WERI-Rb-1 (cell line): ENCODE measurements at regions not wholly inside any gene's neighbourhood (a gene's known extent, or its start where the extent isn't known, plus 50 kb on each side); places are given as distances from the start of the nearest gene placed in this dataset.

Experiments
- DNase-seq: peaks from one replicate; pipeline ENCODE4 v3.0.0-alpha.2; 2020
- H3K27ac ChIP-seq: fragments of 250-450 bp; sonication (Bioruptor Pico); 2 replicates; pipeline ENCODE4 v1.5.1; 2020; ENCODE audit warnings: mild to moderate bottlenecking, moderate library complexity
- H3K27me3 ChIP-seq: fragments of 250-450 bp; sonication (Bioruptor Pico); 2 replicates; pipeline ENCODE4 v1.5.1; 2021; ENCODE audit warnings: mild to moderate bottlenecking, low read depth, moderate library complexity; ENCODE audit not compliant: insufficient read depth, severe bottlenecking
- H3K36me3 ChIP-seq: fragments of 250-450 bp; sonication (Bioruptor Pico); 2 replicates; pipeline ENCODE4 v1.5.1; 2020; ENCODE audit warnings: mild to moderate bottlenecking, moderate library complexity
- H3K4me3 ChIP-seq: 2 replicates; pipeline ENCODE4 v1.5.1; 2011; ENCODE audit warnings: low read depth, mild to moderate bottlenecking, control low read depth, low read length
- H3K9me3 ChIP-seq: fragments of 250-450 bp; sonication (Bioruptor Pico); 2 replicates; pipeline ENCODE4 v1.5.1; 2021; ENCODE audit warnings: mild to moderate bottlenecking, moderate library complexity; ENCODE audit not compliant: severe bottlenecking
- CTCF ChIP-seq: IDR thresholded peaks from 2 replicates; pipeline ENCODE4 v1.5.1; 2011; ENCODE audit warnings: low read depth, mild to moderate bottlenecking, control low read depth, inconsistent platforms, low read length

DNA sequence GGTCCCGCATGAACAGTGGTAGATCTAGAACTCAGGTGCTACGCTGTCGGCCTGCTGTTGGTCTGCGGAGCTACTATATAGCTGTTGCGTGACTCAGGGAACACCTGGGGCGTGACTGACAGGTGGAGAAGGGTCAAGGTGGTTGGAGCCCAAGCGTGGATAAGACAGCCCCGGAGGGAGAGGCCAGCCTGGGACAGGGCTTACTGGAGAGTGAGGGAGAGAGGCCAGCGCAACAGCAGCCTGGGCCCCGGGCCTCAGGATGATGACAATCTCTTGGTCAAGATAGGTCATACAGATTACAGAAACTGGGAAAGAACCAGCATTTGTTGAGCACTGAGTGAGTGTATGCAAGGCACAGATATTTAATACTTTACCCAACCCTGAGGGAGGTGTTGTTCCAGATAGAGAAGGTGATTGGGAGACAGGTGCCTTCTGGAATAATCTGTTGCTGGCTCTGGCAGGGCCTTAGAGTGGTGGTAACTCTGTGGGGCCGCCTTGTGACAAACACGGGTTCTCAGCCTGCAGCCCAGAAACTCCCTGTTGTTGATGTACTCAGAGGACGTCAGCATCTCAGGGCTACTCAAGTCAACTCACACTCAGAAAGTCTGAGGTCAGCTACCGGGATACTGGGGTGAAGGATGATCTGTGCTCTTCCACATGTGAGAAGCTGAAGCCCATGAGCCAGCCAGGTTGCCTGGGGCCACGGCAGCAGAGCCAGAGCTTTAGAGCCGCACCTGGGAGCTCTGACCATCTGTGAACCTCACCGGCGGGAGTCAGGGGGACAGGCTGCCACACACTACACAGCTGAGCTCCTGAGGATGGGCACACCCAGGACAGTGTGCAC, 265.4 kb upstream of the HES1 start:
- H3K27me3 ChIP-seq = no peaks in the 10 kb centered on the region
- no peak overlapping the region for H3K4me3 ChIP-seq
- TF ChIP-seq CTCF = no peak
- H3K9me3 ChIP-seq = no peaks in the 10 kb centered on the region
- DNase-seq = peak; percentile 7
- H3K36me3 ChIP-seq = no peaks in the 10 kb centered on the region
- no peak overlapping the region for H3K27ac ChIP-seq

- H3K4me3 ChIP-seq = no peak overlapping the region
- no peak for DNase-seq
- H3K9me3 ChIP-seq = no peaks in the 10 kb centered on the region
- no peak for TF ChIP-seq CTCF
- H3K27me3 ChIP-seq = no peaks in the 10 kb centered on the region
- H3K36me3 ChIP-seq = no peaks in the 10 kb centered on the region
- H3K27ac ChIP-seq = no peak overlapping the region
These were observed 264.8 kb upstream of the HES1 start for GRCh38 chr3:193871220-193871485.

DNA sequence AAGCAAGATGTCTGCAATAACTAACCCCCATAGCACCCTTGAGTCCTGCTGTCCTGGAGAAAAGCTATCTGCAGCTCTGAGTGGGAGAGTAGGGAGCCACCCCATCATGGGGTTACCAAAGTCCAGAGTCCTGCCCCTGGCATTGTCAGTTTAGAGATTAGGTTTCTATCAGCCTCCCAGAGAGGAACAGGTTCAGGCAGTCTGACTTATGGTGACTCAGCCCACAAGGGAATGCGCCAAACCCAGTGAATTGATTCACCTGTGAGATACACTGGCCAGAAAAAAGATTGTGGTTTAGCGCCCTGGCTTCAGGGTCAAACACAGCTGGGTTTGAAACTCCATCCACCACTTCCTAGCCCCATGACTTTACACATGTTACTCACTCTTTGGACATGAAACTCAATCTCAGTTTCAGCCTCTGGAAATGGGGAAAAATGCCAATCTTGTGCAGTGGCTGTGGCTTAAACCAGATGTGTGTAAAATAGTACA, 263.6 kb upstream of the HES1 start:
- no peak for TF ChIP-seq CTCF
- H3K4me3 ChIP-seq = no peak overlapping the region
- no peak for DNase-seq
- no peaks in the 10 kb centered on the region for H3K9me3 ChIP-seq
- no peak overlapping the region for H3K27ac ChIP-seq
- H3K27me3 ChIP-seq = no peaks in the 10 kb centered on the region
- no peaks in the 10 kb centered on the region for H3K36me3 ChIP-seq

- no peak for TF ChIP-seq CTCF
- no peaks in the 10 kb centered on the region for H3K9me3 ChIP-seq
- DNase-seq = no peak
- no peak overlapping the region for H3K4me3 ChIP-seq
- no peak overlapping the region for H3K27ac ChIP-seq
- no peaks in the 10 kb centered on the region for H3K27me3 ChIP-seq
- H3K36me3 ChIP-seq = no peaks in the 10 kb centered on the region
These were observed 262.3 kb upstream of the HES1 start for GRCh38 chr3:193873426-193874201.

- H3K27ac ChIP-seq = no peak overlapping the region
- no peaks in the 10 kb centered on the region for H3K36me3 ChIP-seq
- no peaks in the 10 kb centered on the region for H3K9me3 ChIP-seq
- H3K27me3 ChIP-seq = no peaks in the 10 kb centered on the region
- no peak for TF ChIP-seq CTCF
- DNase-seq = no peak
- H3K4me3 ChIP-seq = no peak overlapping the region
These were observed 261.4 kb upstream of the HES1 start for GRCh38 chr3:193874512-193874911.
